Uterus (tissue), 2 donors: ENCODE measurements at regions not wholly inside any gene's neighbourhood (a gene's known extent, or its start where the extent isn't known, plus 50 kb on each side); places are given as distances from the start of the nearest gene placed in this dataset.

ENCODE experiments used
- CTCF ChIP-seq, 4 experiments: fragments of 200-600 bp in 2 of 4; fragments of 450-650 bp in 2 of 4; sonication (generic) in 2 of 4; IDR thresholded peaks; one replicate each; pipeline ENCODE4 v1.5.1; 2016 to 2019; ENCODE audit warnings: antibody characterized with exemption in 4 of 4, mild to moderate bottlenecking in 2 of 4, moderate library complexity in 1 of 4
- POLR2A ChIP-seq, 2 donors: fragments of 450-650 bp; IDR thresholded peaks; one replicate each; pipeline ENCODE4 v1.6.1; 2016; ENCODE audit warnings: antibody characterized with exemption in 2 of 2, mild to moderate bottlenecking in 1 of 2, moderate library complexity in 1 of 2

GRCh38 chr4:34373456-34373855 is 1870.9 kb downstream of the ARAP2 start:
- TF ChIP-seq POLR2A (IDR thresholded peaks at IDR 0.05) (no peak), CTCF (IDR thresholded peaks at IDR 0.05) (no peak)
